H9 (cell line): ENCODE measurements at regions not wholly inside any gene's neighbourhood (a gene's known extent, or its start where the extent isn't known, plus 50 kb on each side); places are given as distances from the start of the nearest gene placed in this dataset.

ENCODE experiments used
- DNase-seq: peaks from one replicate; pipeline ENCODE4 v3.0.0-alpha.2; 2017
- H2AFZ ChIP-seq: one replicate; pipeline ENCODE4 v1.6.1; 2013; ENCODE audit warnings: mild to moderate bottlenecking, low read length, control low read depth, moderate library complexity
- H2AK5ac ChIP-seq: 2 replicates; pipeline ENCODE4 v1.6.1; 2013; ENCODE audit warnings: low read length, control low read depth, mixed read lengths; ENCODE audit not compliant: insufficient read length
- H2BK120ac ChIP-seq: one replicate; pipeline ENCODE4 v1.6.1; 2013; ENCODE audit warnings: low read depth, mild to moderate bottlenecking, low read length, control low read depth, inconsistent platforms; ENCODE audit not compliant: poor library complexity, severe bottlenecking
- H2BK12ac ChIP-seq: 2 replicates; pipeline ENCODE4 v1.6.1; 2013; ENCODE audit warnings: low read length, control low read depth, mixed read lengths, low read depth; ENCODE audit not compliant: insufficient read length
- H2BK15ac ChIP-seq: 2 replicates; pipeline ENCODE4 v1.6.1; 2013; ENCODE audit warnings: low read depth, low read length, control low read depth
- H2BK20ac ChIP-seq: one replicate; pipeline ENCODE4 v1.6.1; 2013; ENCODE audit warnings: low read depth, mild to moderate bottlenecking, low read length, control low read depth, inconsistent platforms; ENCODE audit not compliant: poor library complexity, severe bottlenecking
- H2BK5ac ChIP-seq: 2 replicates; pipeline ENCODE4 v1.6.1; 2013; ENCODE audit warnings: low read length, control low read depth, mixed read lengths; ENCODE audit not compliant: insufficient read length
- H3K14ac ChIP-seq: 2 replicates; pipeline ENCODE4 v1.6.1; 2013; ENCODE audit warnings: low read length, control low read depth; ENCODE audit not compliant: insufficient read depth
- H3K18ac ChIP-seq: 2 replicates; pipeline ENCODE4 v1.6.1; 2013; ENCODE audit warnings: low read depth, mild to moderate bottlenecking, mixed read lengths, low read length, control low read depth; ENCODE audit not compliant: insufficient read length
- H3K23ac ChIP-seq: 2 replicates; pipeline ENCODE4 v1.6.1; 2013; ENCODE audit warnings: low read length, control low read depth, mixed read lengths, low read depth; ENCODE audit not compliant: insufficient read length
- H3K23me2 ChIP-seq: 2 replicates; pipeline ENCODE4 v1.6.1; 2013; ENCODE audit warnings: low read depth, mild to moderate bottlenecking, mixed read lengths, low read length, control low read depth; ENCODE audit not compliant: insufficient read length, poor library complexity, severe bottlenecking
- H3K27ac ChIP-seq: 2 replicates; pipeline ENCODE4 v1.5.1; 2013; ENCODE audit warnings: low read length, control low read depth, mixed read lengths, low read depth; ENCODE audit not compliant: insufficient read length
- H3K27me3 ChIP-seq: 2 replicates; pipeline ENCODE4 v1.6.1; 2013; ENCODE audit warnings: low read length, control low read depth, inconsistent platforms; ENCODE audit not compliant: insufficient read depth
- H3K4ac ChIP-seq: 2 replicates; pipeline ENCODE4 v1.6.1; 2013; ENCODE audit warnings: low read depth, mild to moderate bottlenecking, control low read depth, inconsistent platforms, low read length, moderate library complexity
- H3K4me1 ChIP-seq: 2 replicates; pipeline ENCODE4 v1.6.1; 2013; ENCODE audit warnings: low read length, control low read depth, inconsistent platforms; ENCODE audit not compliant: insufficient read depth
- H3K4me2 ChIP-seq: 2 replicates; pipeline ENCODE4 v1.6.1; 2013; ENCODE audit warnings: low read length, control low read depth, mixed read lengths; ENCODE audit not compliant: insufficient read length, insufficient read depth
- H3K56ac ChIP-seq: 2 replicates; pipeline ENCODE4 v1.6.1; 2013; ENCODE audit warnings: low read depth, mild to moderate bottlenecking, mixed read lengths, low read length, control low read depth; ENCODE audit not compliant: insufficient read length
- H3K79me1 ChIP-seq: 2 replicates; pipeline ENCODE4 v1.6.1; 2013; ENCODE audit warnings: low read depth, mild to moderate bottlenecking, moderate library complexity, low read length, control low read depth, inconsistent platforms; ENCODE audit not compliant: insufficient read depth, poor library complexity, severe bottlenecking
- H3K79me2 ChIP-seq: 2 replicates; pipeline ENCODE4 v1.6.1; 2013; ENCODE audit warnings: low read length, control low read depth, inconsistent platforms; ENCODE audit not compliant: insufficient read depth
- H3K9ac ChIP-seq: 2 replicates; pipeline ENCODE4 v1.6.1; 2013; ENCODE audit warnings: low read length, control low read depth, mixed read lengths; ENCODE audit not compliant: insufficient read length; ENCODE audit errors: extremely low read depth
- H3K9me3 ChIP-seq: one replicate; pipeline ENCODE4 v1.6.1; 2013; ENCODE audit warnings: low read depth, low read length, inconsistent platforms; ENCODE audit not compliant: control insufficient read depth
- H3T11ph ChIP-seq: one replicate; pipeline ENCODE4 v1.6.1; 2013; ENCODE audit warnings: mild to moderate bottlenecking, low read length, control low read depth, inconsistent platforms
- H4K20me1 ChIP-seq: one replicate; pipeline ENCODE4 v1.6.1; 2013; ENCODE audit not compliant: control insufficient read depth, insufficient read length, insufficient read depth
- H4K5ac ChIP-seq: 2 replicates; pipeline ENCODE4 v1.6.1; 2013; ENCODE audit warnings: low read depth, mild to moderate bottlenecking, mixed read lengths, low read length, control low read depth; ENCODE audit not compliant: insufficient read length
- H4K8ac ChIP-seq: replicated peaks from 2 replicates; pipeline ENCODE4 v1.6.1; 2013; ENCODE audit warnings: low read length, control low read depth, mixed read lengths, low read depth; ENCODE audit not compliant: insufficient read length
- H4K91ac ChIP-seq: 2 replicates; pipeline ENCODE4 v1.6.1; 2013; ENCODE audit warnings: low read depth, mild to moderate bottlenecking, moderate library complexity, mixed read lengths, low read length, control low read depth; ENCODE audit not compliant: insufficient read length
- H3K27ac Mint-ChIP-seq, 3 experiments: 2 replicates in 2 of 3; 3 replicates in 1 of 3; pipeline ENCODE4 v1.8.0; 2020 to 2021; ENCODE audit warnings: mixed read lengths in 3 of 3, mild to moderate bottlenecking in 1 of 3, moderate library complexity in 1 of 3
- H3K27me3 Mint-ChIP-seq: 2 replicates; pipeline ENCODE4 v1.8.0; 2021; ENCODE audit warnings: low read depth, mild to moderate bottlenecking, moderate library complexity, mixed read lengths
- H3K36me3 Mint-ChIP-seq, 3 experiments: 2 replicates in 2 of 3; 3 replicates in 1 of 3; pipeline ENCODE4 v1.8.0; 2020 to 2021; ENCODE audit warnings: low read depth in 3 of 3, mixed read lengths in 3 of 3; ENCODE audit not compliant: insufficient read depth in 1 of 3
- H3K4me1 Mint-ChIP-seq, 2 experiments: 2 replicates each; pipeline ENCODE4 v1.8.0; 2020; ENCODE audit warnings: mixed read lengths in 2 of 2
- H3K4me3 Mint-ChIP-seq, 2 experiments: 2 replicates in 1 of 2; 3 replicates in 1 of 2; pipeline ENCODE4 v1.8.0; 2020 to 2021; ENCODE audit warnings: mild to moderate bottlenecking in 2 of 2, mixed read lengths in 2 of 2, moderate library complexity in 1 of 2
- H3K9me3 Mint-ChIP-seq, 2 experiments: 2 replicates in 1 of 2; 3 replicates in 1 of 2; pipeline ENCODE4 v1.8.0; 2020; ENCODE audit warnings: mild to moderate bottlenecking in 2 of 2, mixed read lengths in 2 of 2, moderate library complexity in 1 of 2
- WGBS: extraction: QIAGEN DNeasy Blood & Tissue Kit; methylation state at CpG from one replicate; pipeline ENCODE4 v1.1.7; 2013; ENCODE audit warnings: missing lambda C conversion rate, low lambda C conversion rate, mixed read lengths; ENCODE audit not compliant: insufficient read length; ENCODE audit errors: extremely low coverage; 5-methylcytosine and 5-hydroxymethylcytosine counted together
- TF ChIP-seq, protein P1 (sequence below): fragments of 200-600 bp; sonication (generic); conservative IDR thresholded peaks from 3 replicates; pipeline ENCODE4 v1.8.0; 2021; ENCODE audit warnings: antibody characterized with exemption, mild to moderate bottlenecking

DNA sequence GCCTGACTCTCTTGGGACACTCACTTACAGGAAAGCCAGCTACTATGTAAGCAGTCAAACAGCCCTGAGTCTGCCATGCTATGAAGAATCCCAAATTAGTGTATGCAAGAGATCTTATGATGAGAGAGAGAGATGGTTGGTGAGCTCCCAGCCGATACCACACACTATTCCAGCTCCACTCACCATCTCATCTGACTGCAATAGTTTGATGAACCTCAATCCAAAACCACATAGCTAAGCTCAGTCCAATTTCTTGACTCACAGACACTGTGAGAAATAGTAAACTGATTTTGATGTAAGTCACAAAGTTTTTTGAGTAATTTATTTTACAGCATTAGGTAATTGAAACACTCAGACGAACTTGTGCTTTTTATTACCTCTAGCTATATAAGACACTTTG, 441.4 kb downstream of the COL12A1 start:
- Mint-ChIP-seq H3K27me3 (no peaks in the 10 kb centered on the region), H3K36me3 (no peaks in the 10 kb centered on the region), H3K9me3 (no peaks in the 10 kb centered on the region), H3K4me3 (no peak overlapping the region), H3K27ac (no peak overlapping the region), H3K4me1 (peaks cover 6 to 8% of the 10 kb centered on the region in 2 experiments; a peak in 2 of 4 replicates)
- Histone ChIP-seq H3K14ac (no peak overlapping the region), H4K20me1 (no peaks in the 10 kb centered on the region), H3K4ac (no peak overlapping the region), H2BK5ac (no peak overlapping the region), H3T11ph (no peak overlapping the region), H3K79me2 (no peaks in the 10 kb centered on the region), H2AK5ac (no peak overlapping the region), H3K79me1 (no peaks in the 10 kb centered on the region), H3K18ac (no peak overlapping the region), H3K9me3 (no peaks in the 10 kb centered on the region), H3K23me2 (no peaks in the 10 kb centered on the region), H4K8ac (no peak overlapping the region), H4K5ac (no peak overlapping the region), H3K9ac (no peak overlapping the region), H3K56ac (no peak overlapping the region), H2BK20ac (no peak overlapping the region), H4K91ac (no peak overlapping the region), H3K23ac (no peak overlapping the region), H3K27me3 (no peaks in the 10 kb centered on the region), H2BK120ac (no peak overlapping the region), H2BK12ac (no peak overlapping the region), H3K4me1 (no peaks in the 10 kb centered on the region), H3K4me2 (no peak overlapping the region), H2BK15ac (no peak overlapping the region), H2AFZ (no peak overlapping the region), H3K27ac (no peak overlapping the region)
- DNase-seq = no peak
- TF ChIP-seq, protein P1, sequence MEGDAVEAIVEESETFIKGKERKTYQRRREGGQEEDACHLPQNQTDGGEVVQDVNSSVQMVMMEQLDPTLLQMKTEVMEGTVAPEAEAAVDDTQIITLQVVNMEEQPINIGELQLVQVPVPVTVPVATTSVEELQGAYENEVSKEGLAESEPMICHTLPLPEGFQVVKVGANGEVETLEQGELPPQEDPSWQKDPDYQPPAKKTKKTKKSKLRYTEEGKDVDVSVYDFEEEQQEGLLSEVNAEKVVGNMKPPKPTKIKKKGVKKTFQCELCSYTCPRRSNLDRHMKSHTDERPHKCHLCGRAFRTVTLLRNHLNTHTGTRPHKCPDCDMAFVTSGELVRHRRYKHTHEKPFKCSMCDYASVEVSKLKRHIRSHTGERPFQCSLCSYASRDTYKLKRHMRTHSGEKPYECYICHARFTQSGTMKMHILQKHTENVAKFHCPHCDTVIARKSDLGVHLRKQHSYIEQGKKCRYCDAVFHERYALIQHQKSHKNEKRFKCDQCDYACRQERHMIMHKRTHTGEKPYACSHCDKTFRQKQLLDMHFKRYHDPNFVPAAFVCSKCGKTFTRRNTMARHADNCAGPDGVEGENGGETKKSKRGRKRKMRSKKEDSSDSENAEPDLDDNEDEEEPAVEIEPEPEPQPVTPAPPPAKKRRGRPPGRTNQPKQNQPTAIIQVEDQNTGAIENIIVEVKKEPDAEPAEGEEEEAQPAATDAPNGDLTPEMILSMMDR = no peak
- WGBS = no CpG with 5 or more reads among the region's 2 CpGs
